H1 (cell line): ENCODE measurements at regions not wholly inside any gene's neighbourhood (a gene's known extent, or its start where the extent isn't known, plus 50 kb on each side); places are given as distances from the start of the nearest gene placed in this dataset.

Source experiments
- CTCF ChIA-PET: fragments of 300-600 bp; sonication (Branson Sonifier 250); formaldehyde crosslinking; loops from one replicate; lab custom pipeline; 2021; ENCODE audit not compliant: partially characterized antibody; lab: Charles Lee
- POLR2A ChIA-PET: fragments of 300-600 bp; sonication (Branson Sonifier 250); formaldehyde crosslinking; loops from one replicate; lab custom pipeline; 2021; ENCODE audit warnings: inconsistent platforms; ENCODE audit not compliant: partially characterized antibody; lab: Charles Lee
- DNase-seq, 2 experiments: peaks; one replicate each; pipeline versions ENCODE4 v3.0.0 to v3.0.0-alpha.2; 2010 to 2022; ENCODE audit warnings: low spot score in 2 of 2, low read depth in 1 of 2, mixed read lengths in 1 of 2
- FAIRE-seq: peaks from 2 replicates; lab custom pipeline; 2011; peaks lifted over from hg19 to GRCh38; lab: Jason Lieb, UNC
- H2AFZ ChIP-seq: 2 replicates; pipeline ENCODE4 v1.8.1; 2012; ENCODE audit warnings: low read length, inconsistent platforms
- H2AK5ac ChIP-seq: 2 replicates; pipeline ENCODE4 v1.6.1; 2013; ENCODE audit warnings: low read depth, low read length
- H2BK120ac ChIP-seq: replicated peaks from 2 replicates; pipeline ENCODE3; 2013; ENCODE audit warnings: low read depth, low read length, inconsistent platforms
- H2BK12ac ChIP-seq: 2 replicates; pipeline ENCODE4 v1.6.1; 2013; ENCODE audit warnings: low read depth, low read length
- H2BK15ac ChIP-seq: 2 replicates; pipeline ENCODE4 v1.6.1; 2013; ENCODE audit warnings: low read length
- H2BK20ac ChIP-seq: 2 replicates; pipeline ENCODE4 v1.6.1; 2013; ENCODE audit warnings: low read length
- H2BK5ac ChIP-seq: 2 replicates; pipeline ENCODE4 v1.6.1; 2013; ENCODE audit warnings: low read depth, low read length
- H3K14ac ChIP-seq: 2 replicates; pipeline ENCODE4 v1.6.1; 2013; ENCODE audit warnings: inconsistent platforms; ENCODE audit not compliant: insufficient read length
- H3K18ac ChIP-seq: 2 replicates; pipeline ENCODE4 v1.6.1; 2013; ENCODE audit warnings: low read length; ENCODE audit errors: extremely low read depth
- H3K23ac ChIP-seq: 2 replicates; pipeline ENCODE4 v1.6.1; 2013; ENCODE audit warnings: inconsistent platforms; ENCODE audit not compliant: insufficient read length
- H3K23me2 ChIP-seq: 2 replicates; pipeline ENCODE4 v1.6.1; 2013; ENCODE audit warnings: low read depth, low read length
- H3K27ac ChIP-seq: 2 replicates; pipeline ENCODE4 v1.6.1; 2011; ENCODE audit warnings: low read depth, low read length, inconsistent platforms
- H3K27me3 ChIP-seq, 4 experiments: replicated peaks in 1 of 4; 1 replicate in 1 of 4; 2 replicates in 3 of 4; pipeline versions ENCODE4 v1.6.1 to v1.8.1; 2011 to 2013; ENCODE audit warnings: low read length in 3 of 4, mild to moderate bottlenecking in 3 of 4, inconsistent platforms in 2 of 4, mixed read lengths in 2 of 4, moderate library complexity in 1 of 4; ENCODE audit not compliant: control insufficient read depth in 3 of 4, insufficient read depth in 3 of 4; ENCODE audit errors: extremely low read depth in 1 of 4
- H3K36me3 ChIP-seq, 4 experiments: 2 replicates each; pipeline versions ENCODE4 v1.6.1 to v1.8.1; 2011 to 2013; ENCODE audit warnings: mild to moderate bottlenecking in 4 of 4, low read length in 3 of 4, moderate library complexity in 2 of 4, control low read depth in 1 of 4, inconsistent platforms in 1 of 4; ENCODE audit not compliant: insufficient read depth in 4 of 4, control insufficient read depth in 2 of 4
- H3K4ac ChIP-seq: replicated peaks from 2 replicates; pipeline ENCODE3; 2013; ENCODE audit warnings: low read length, low read depth, mixed read lengths, inconsistent platforms; ENCODE audit not compliant: insufficient read length
- H3K4me1 ChIP-seq, 4 experiments: replicated peaks in 1 of 4; 1 replicate in 1 of 4; 2 replicates in 3 of 4; pipeline versions ENCODE4 v1.6.1 to v1.8.1; 2011 to 2013; ENCODE audit warnings: low read length in 3 of 4, inconsistent platforms in 2 of 4, mixed read lengths in 1 of 4; ENCODE audit not compliant: insufficient read depth in 4 of 4, control insufficient read depth in 3 of 4
- H3K4me2 ChIP-seq, 2 experiments: 2 replicates each; pipeline versions ENCODE4 v1.6.1 to v1.8.1; 2011 to 2013; ENCODE audit warnings: low read depth in 2 of 2, low read length in 2 of 2, control low read depth in 1 of 2, inconsistent platforms in 1 of 2, mild to moderate bottlenecking in 1 of 2; ENCODE audit not compliant: insufficient read depth in 1 of 2
- H3K4me3 ChIP-seq, 4 experiments: fragments of 200-600, 300-600 bp in 1 of 4; sonication (generic), shearing (Covaris generic), sonication (Bioruptor Twin) in 1 of 4; 2 replicates each; pipeline versions ENCODE4 v1.5.1 to v1.8.1; 2011 to 2016; ENCODE audit warnings: low read length in 4 of 4, low read depth in 3 of 4, control low read depth in 2 of 4, inconsistent platforms in 2 of 4, mild to moderate bottlenecking in 2 of 4, mixed read lengths in 1 of 4, moderate library complexity in 1 of 4; ENCODE audit not compliant: insufficient read depth in 2 of 4; ENCODE audit errors: extremely low read depth in 1 of 4
- H3K56ac ChIP-seq: replicated peaks from 2 replicates; pipeline ENCODE3; 2013; ENCODE audit warnings: low read depth, mild to moderate bottlenecking, mixed read lengths, low read length, inconsistent platforms; ENCODE audit not compliant: insufficient read length
- H3K79me1 ChIP-seq: 2 replicates; pipeline ENCODE4 v1.6.1; 2013; ENCODE audit warnings: low read depth, low read length, control low read depth
- H3K79me2 ChIP-seq, 2 experiments: 2 replicates each; pipeline versions ENCODE4 v1.6.1 to v1.8.1; 2012 to 2013; ENCODE audit warnings: low read length in 2 of 2, mild to moderate bottlenecking in 2 of 2, inconsistent platforms in 1 of 2; ENCODE audit not compliant: insufficient read depth in 2 of 2, control insufficient read depth in 1 of 2
- H3K9ac ChIP-seq, 4 experiments: replicated peaks in 1 of 4; 1 replicate in 1 of 4; 2 replicates in 3 of 4; pipeline versions ENCODE4 v1.6.1 to v1.8.1; 2011 to 2013; ENCODE audit warnings: low read depth in 3 of 4, low read length in 3 of 4, control low read depth in 2 of 4, mild to moderate bottlenecking in 2 of 4, moderate library complexity in 2 of 4, inconsistent platforms in 1 of 4; ENCODE audit errors: extremely low read depth in 1 of 4
- H3K9me3 ChIP-seq, 2 experiments: 2 replicates each; pipeline versions ENCODE4 v1.6.1 to v1.8.1; 2012 to 2013; ENCODE audit warnings: mild to moderate bottlenecking in 2 of 2, moderate library complexity in 2 of 2, control low read depth in 1 of 2, inconsistent platforms in 1 of 2, low read depth in 1 of 2, low read length in 1 of 2, mixed read lengths in 1 of 2; ENCODE audit not compliant: insufficient read depth in 2 of 2
- H4K20me1 ChIP-seq, 2 experiments: replicated peaks in 1 of 2; 2 replicates each; pipeline versions ENCODE3 to v1.8.1; 2011 to 2013; ENCODE audit warnings: inconsistent platforms in 2 of 2, low read length in 2 of 2, mild to moderate bottlenecking in 1 of 2; ENCODE audit not compliant: insufficient read depth in 2 of 2, control insufficient read depth in 1 of 2
- H4K5ac ChIP-seq: 2 replicates; pipeline ENCODE4 v1.6.1; 2013; ENCODE audit warnings: low read length, low read depth, mixed read lengths, inconsistent platforms; ENCODE audit not compliant: insufficient read length
- H4K8ac ChIP-seq: 2 replicates; pipeline ENCODE4 v1.8.0; 2013; ENCODE audit warnings: mild to moderate bottlenecking, moderate library complexity, low read length, inconsistent platforms; ENCODE audit not compliant: insufficient read depth; ENCODE audit errors: extremely low read depth
- H4K91ac ChIP-seq: replicated peaks from 2 replicates; pipeline ENCODE3; 2013; ENCODE audit warnings: low read length, mixed read lengths, inconsistent platforms; ENCODE audit not compliant: insufficient read length
- CTBP2 ChIP-seq: IDR thresholded peaks from 2 replicates; pipeline ENCODE4 v1.7.0; 2011; ENCODE audit warnings: borderline replicate concordance, mild to moderate bottlenecking, moderate library complexity, mixed read lengths, low read length; ENCODE audit not compliant: insufficient read depth, insufficient read length
- NANOG ChIP-seq: IDR thresholded peaks from 2 replicates; pipeline ENCODE4 v1.6.1; 2011; ENCODE audit warnings: low read length, low read depth, mild to moderate bottlenecking, inconsistent platforms; ENCODE audit not compliant: insufficient read depth, poor library complexity, severe bottlenecking
- RFX5 ChIP-seq: IDR thresholded peaks from 2 replicates; pipeline ENCODE4 v1.6.1; 2011; ENCODE audit warnings: low read depth, low read length, improper control_type of control experiment, borderline replicate concordance
- WGBS, 2 experiments: shearing (Covaris generic) in 1 of 2; methylation state at CpG; one replicate each; pipeline versions ENCODE4 v1.1.6 to v1.1.7; 2013 to 2015; ENCODE audit warnings: low lambda C conversion rate in 2 of 2, mixed read lengths in 2 of 2, inconsistent platforms in 1 of 2, low coverage in 1 of 2, missing lambda C conversion rate in 1 of 2; ENCODE audit not compliant: insufficient replicate concordance in 2 of 2, insufficient coverage in 1 of 2, insufficient read length in 1 of 2; ENCODE audit errors: extremely low coverage in 1 of 2, missing lambda C conversion rate in 1 of 2; 5-methylcytosine and 5-hydroxymethylcytosine counted together

DNA sequence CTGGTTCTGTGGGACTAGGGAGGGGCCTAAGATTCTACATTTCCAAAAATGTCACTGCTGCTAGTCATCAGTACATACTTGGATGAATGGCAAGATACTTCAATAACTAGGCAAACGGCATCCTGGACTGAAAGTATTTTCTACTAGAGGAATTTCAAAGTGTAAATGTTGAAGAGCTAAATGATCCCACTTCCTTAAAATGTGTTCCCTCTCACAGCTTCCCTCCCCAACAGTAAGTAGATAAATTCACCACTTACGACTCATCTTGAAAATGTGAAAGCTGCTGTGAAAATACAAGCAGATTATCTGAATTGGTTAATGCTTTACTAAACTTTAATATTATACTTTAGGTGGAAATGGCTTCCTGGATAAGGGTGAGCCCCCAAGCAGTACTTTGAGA lies 1571.5 kb upstream of the WWC1 start:
- Histone ChIP-seq H4K20me1 (no peaks in the 10 kb centered on the region), H4K5ac (no peak overlapping the region), H3K79me2 (no peaks in the 10 kb centered on the region), H2AK5ac (no peak overlapping the region), H3K56ac (no peak overlapping the region), H3K9ac (no peak overlapping the region), H3K23ac (no peak overlapping the region), H3K36me3 (no peaks in the 10 kb centered on the region), H2AFZ (no peak overlapping the region), H3K9me3 (no peaks in the 10 kb centered on the region), H2BK20ac (no peak overlapping the region), H3K27ac (no peak overlapping the region), H2BK5ac (no peak overlapping the region), H3K79me1 (no peaks in the 10 kb centered on the region), H3K4me1 (no peaks in the 10 kb centered on the region), H3K23me2 (no peaks in the 10 kb centered on the region), H3K4me3 (no peak overlapping the region), H4K8ac (no peak overlapping the region), H4K91ac (no peak overlapping the region), H3K18ac (no peak overlapping the region), H3K4me2 (no peak overlapping the region), H2BK15ac (no peak overlapping the region), H3K14ac (no peak overlapping the region), H2BK120ac (no peak overlapping the region), H2BK12ac (no peak overlapping the region), H3K4ac (no peak overlapping the region), H3K27me3 (no peaks in the 10 kb centered on the region)
- no peak for DNase-seq
- 79% methylated on average over 2 of the region's 2 CpGs; no CpG with 5 or more reads in 1 of the 2 experiments for WGBS, 2 experiments
- no peak for FAIRE-seq
- ChIA-PET POLR2A (no interaction called here), CTCF (no interaction called here)
- TF ChIP-seq RFX5 (no peak), CTBP2 (no peak), NANOG (no peak)
